Tibial nerve (tissue), 4 donors: ENCODE measurements at regions not wholly inside any gene's neighbourhood (a gene's known extent, or its start where the extent isn't known, plus 50 kb on each side); places are given as distances from the start of the nearest gene placed in this dataset.

Experiments used
- DNase-seq, 2 donors: peaks; one replicate each; pipeline ENCODE4 v3.0.0-alpha.2; 2019; ENCODE audit warnings: low spot score in 2 of 2
- H3K27ac ChIP-seq, 4 donors: fragments of 200-600 bp; sonication (generic) in 3 of 4; one replicate each; pipeline ENCODE4 v1.5.1; 2017 to 2019; ENCODE audit warnings: mild to moderate bottlenecking in 1 of 4
- H3K27me3 ChIP-seq, 2 donors: fragments of 200-600 bp; sonication (generic) in 1 of 2; one replicate each; pipeline versions ENCODE4 v1.5.1 to v1.6.0; 2017 to 2019
- H3K36me3 ChIP-seq, 3 donors: fragments of 200-600 bp; sonication (generic); one replicate each; pipeline ENCODE4 v1.5.1; 2018 to 2019
- H3K4me1 ChIP-seq, 4 donors: fragments of 200-600 bp; sonication (generic) in 3 of 4; one replicate each; pipeline ENCODE4 v1.5.1; 2017 to 2019
- H3K4me3 ChIP-seq, 4 donors: fragments of 200-600 bp; sonication (generic) in 3 of 4; one replicate each; pipeline ENCODE4 v1.5.1; 2017 to 2019; ENCODE audit warnings: mild to moderate bottlenecking in 1 of 4, moderate library complexity in 1 of 4
- H3K9me3 ChIP-seq, 4 donors: fragments of 200-600 bp; sonication (generic) in 3 of 4; one replicate each; pipeline ENCODE4 v1.5.1; 2017 to 2019
- EP300 ChIP-seq, 2 donors: sonication (generic); formaldehyde crosslinking; IDR thresholded peaks; one replicate each; pipeline ENCODE4 v1.6.1; 2017; ENCODE audit warnings: antibody characterized with exemption in 2 of 2, mild to moderate bottlenecking in 1 of 2
- POLR2A ChIP-seq, 2 donors: fragments of 450-650 bp; IDR thresholded peaks; one replicate each; pipeline ENCODE4 v1.6.1; 2017; ENCODE audit warnings: antibody characterized with exemption in 2 of 2, mild to moderate bottlenecking in 2 of 2, moderate library complexity in 2 of 2
- WGBS, 2 donors: methylation state at CpG; one replicate each; pipeline ENCODE4 v1.1.5; 2018; 5-methylcytosine and 5-hydroxymethylcytosine counted together
- TF ChIP-seq, protein P1 (sequence below), 5 experiments: fragments of 200-600 bp in 3 of 5; fragments of 450-650 bp in 2 of 5; sonication (generic) in 3 of 5; IDR thresholded peaks; one replicate each; pipeline ENCODE4 v1.5.1; 2016 to 2019; ENCODE audit warnings: antibody characterized with exemption in 5 of 5, mild to moderate bottlenecking in 3 of 5, moderate library complexity in 2 of 5

DNA sequence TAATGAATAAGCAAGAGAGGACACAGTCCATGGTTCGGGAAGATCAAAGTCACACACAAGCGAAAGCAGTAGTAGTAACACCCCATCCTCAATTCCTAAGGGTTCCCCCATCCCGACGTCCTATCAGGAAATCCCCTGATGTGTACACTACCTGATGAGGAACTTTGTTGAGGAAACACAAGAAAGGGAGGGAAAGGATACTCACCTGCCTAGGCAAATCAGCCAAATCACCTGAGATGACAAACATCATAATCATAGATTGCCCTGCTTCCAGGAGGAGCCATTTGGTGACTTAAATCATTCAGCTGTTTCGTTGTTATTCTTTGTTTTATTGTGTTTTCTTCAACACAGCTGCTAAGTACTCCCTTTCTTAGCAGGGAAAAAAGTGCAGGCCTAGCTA lies 55.5 kb upstream of the SPOPL start:
- no peak overlapping the region for H3K4me3 ChIP-seq
- WGBS, 2 donors: 79 to 87% methylated on average over 5 of the region's 5 CpGs
- TF ChIP-seq POLR2A (IDR thresholded peaks at IDR 0.05) (no peak), EP300 (IDR thresholded peaks at IDR 0.05) (no peak)
- TF ChIP-seq, protein P1, sequence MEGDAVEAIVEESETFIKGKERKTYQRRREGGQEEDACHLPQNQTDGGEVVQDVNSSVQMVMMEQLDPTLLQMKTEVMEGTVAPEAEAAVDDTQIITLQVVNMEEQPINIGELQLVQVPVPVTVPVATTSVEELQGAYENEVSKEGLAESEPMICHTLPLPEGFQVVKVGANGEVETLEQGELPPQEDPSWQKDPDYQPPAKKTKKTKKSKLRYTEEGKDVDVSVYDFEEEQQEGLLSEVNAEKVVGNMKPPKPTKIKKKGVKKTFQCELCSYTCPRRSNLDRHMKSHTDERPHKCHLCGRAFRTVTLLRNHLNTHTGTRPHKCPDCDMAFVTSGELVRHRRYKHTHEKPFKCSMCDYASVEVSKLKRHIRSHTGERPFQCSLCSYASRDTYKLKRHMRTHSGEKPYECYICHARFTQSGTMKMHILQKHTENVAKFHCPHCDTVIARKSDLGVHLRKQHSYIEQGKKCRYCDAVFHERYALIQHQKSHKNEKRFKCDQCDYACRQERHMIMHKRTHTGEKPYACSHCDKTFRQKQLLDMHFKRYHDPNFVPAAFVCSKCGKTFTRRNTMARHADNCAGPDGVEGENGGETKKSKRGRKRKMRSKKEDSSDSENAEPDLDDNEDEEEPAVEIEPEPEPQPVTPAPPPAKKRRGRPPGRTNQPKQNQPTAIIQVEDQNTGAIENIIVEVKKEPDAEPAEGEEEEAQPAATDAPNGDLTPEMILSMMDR (IDR thresholded peaks at IDR 0.05): no peak
- H3K27ac ChIP-seq: no peak overlapping the region
- H3K9me3 ChIP-seq: no peaks in the 10 kb centered on the region
- H3K4me1 ChIP-seq: no peaks in the 10 kb centered on the region
- H3K36me3 ChIP-seq: no peaks in the 10 kb centered on the region
- no peaks in the 10 kb centered on the region for H3K27me3 ChIP-seq
- DNase-seq: no peak

DNA sequence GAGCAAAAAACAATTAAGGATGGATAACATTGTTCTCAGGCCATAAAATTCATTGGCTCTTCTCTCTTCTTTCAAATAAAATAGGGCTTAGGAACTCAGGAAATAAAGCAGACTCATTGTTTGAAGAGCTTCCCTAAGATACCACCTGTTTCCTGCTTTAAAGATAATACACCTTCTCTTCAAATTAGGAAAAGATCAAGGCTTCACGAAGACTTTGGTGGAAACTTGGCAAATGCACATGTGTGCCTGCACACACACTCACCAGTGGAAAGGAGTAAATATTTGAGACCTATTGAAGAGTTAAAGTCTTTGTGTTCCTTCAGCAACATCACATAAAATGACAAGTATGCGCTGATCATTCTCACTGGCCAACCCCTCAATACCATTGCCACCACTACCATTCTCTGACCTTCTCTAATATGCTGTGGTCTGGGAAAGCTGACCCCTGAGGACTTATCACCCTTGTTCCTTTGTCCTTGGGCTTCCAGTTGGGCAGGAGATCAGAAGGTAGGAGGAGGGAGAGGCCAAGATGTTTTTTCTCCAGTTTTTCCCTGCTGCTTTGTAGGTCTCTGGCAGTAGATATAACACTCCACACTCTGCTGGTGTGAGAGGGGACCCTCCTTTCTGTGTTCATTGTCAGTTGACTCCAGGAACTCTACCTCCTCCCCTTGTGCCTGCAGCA lies 53.5 kb upstream of the SPOPL start:
- DNase-seq: no peak
- no peaks in the 10 kb centered on the region for H3K27me3 ChIP-seq
- 59 to 67% methylated on average over 2 of the region's 2 CpGs for WGBS, 2 donors
- TF ChIP-seq, protein P1 (IDR thresholded peaks at IDR 0.05): no peak
- TF ChIP-seq POLR2A (IDR thresholded peaks at IDR 0.05) (no peak), EP300 (IDR thresholded peaks at IDR 0.05) (no peak)
- no peaks in the 10 kb centered on the region for H3K9me3 ChIP-seq
- no peak overlapping the region for H3K27ac ChIP-seq
- no peak overlapping the region for H3K4me3 ChIP-seq
- H3K4me1 ChIP-seq: no peaks in the 10 kb centered on the region
- no peaks in the 10 kb centered on the region for H3K36me3 ChIP-seq
